ENCODE measurements at regions not wholly inside any gene's neighbourhood (a gene's known extent, or its start where the extent isn't known, plus 50 kb on each side); places are given as distances from the start of the nearest gene placed in this dataset.

DNA sequence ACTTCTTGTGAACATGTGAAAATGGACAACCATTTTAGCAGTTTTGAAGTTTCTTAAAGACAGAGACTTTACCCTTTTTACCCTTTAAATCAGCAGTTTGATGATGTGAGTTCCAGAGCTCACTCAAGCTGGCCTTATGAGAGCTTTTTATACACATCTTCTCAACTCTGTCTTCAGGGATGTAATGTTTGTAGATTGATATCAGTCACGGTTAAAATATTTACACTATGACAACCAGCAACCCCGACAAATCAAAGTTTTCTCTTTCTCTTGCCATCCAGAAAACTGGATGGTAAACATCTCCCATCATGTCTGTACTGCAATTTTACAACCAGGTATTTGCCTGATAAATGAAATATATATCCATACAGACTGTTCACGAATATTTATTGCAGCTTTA lies 233.4 kb upstream of the ST8SIA4 start:
- H3K4me2 ChIP-seq (ENCODE audit: insufficient read depth in 1 of 2, low read depth in 2 of 2, low read length in 2 of 2): no peak overlapping the region
- no peak overlapping the region for H3K14ac ChIP-seq (ENCODE audit: insufficient read length)
- H3K9ac ChIP-seq (replicated peaks in 1 of 4; ENCODE audit: extremely low read depth in 1 of 4, low read depth in 3 of 4, low read length in 3 of 4): no peak overlapping the region
- no peaks in the 10 kb centered on the region for H4K20me1 ChIP-seq (replicated peaks in 1 of 2; ENCODE audit: control insufficient read depth in 1 of 2, insufficient read depth in 2 of 2, low read length in 2 of 2)
- H4K91ac ChIP-seq (replicated peaks; ENCODE audit: insufficient read length, low read length): no peak overlapping the region
- no peak overlapping the region for H3K4me3 ChIP-seq (ENCODE audit: extremely low read depth in 1 of 4, insufficient read depth in 2 of 4, low read depth in 3 of 4, low read length in 4 of 4)
- H4K8ac ChIP-seq (ENCODE audit: extremely low read depth, insufficient read depth, low read length): no peak overlapping the region
- no peak overlapping the region for H3K56ac ChIP-seq (replicated peaks; ENCODE audit: insufficient read length, low read depth, low read length)
- no peak overlapping the region for H3K4ac ChIP-seq (replicated peaks; ENCODE audit: insufficient read length, low read depth, low read length)
- ChIA-PET CTCF (ENCODE audit: partially characterized antibody) (no interaction called here), POLR2A (ENCODE audit: partially characterized antibody) (no interaction called here)
- no peak overlapping the region for H2BK120ac ChIP-seq (replicated peaks; ENCODE audit: low read depth, low read length)
- H2AFZ ChIP-seq (ENCODE audit: low read length): no peak overlapping the region
- no peak for FAIRE-seq
- H4K5ac ChIP-seq (ENCODE audit: insufficient read length, low read depth, low read length): no peak overlapping the region
- no peaks in the 10 kb centered on the region for H3K27me3 ChIP-seq (replicated peaks in 1 of 4; ENCODE audit: control insufficient read depth in 3 of 4, extremely low read depth in 1 of 4, insufficient read depth in 3 of 4, low read length in 3 of 4)
- no peaks in the 10 kb centered on the region for H3K79me1 ChIP-seq (ENCODE audit: low read depth, low read length)
- H3K4me1 ChIP-seq (replicated peaks in 1 of 4; ENCODE audit: control insufficient read depth in 3 of 4, insufficient read depth in 4 of 4, low read length in 3 of 4): no peaks in the 10 kb centered on the region
- no peaks in the 10 kb centered on the region for H3K9me3 ChIP-seq (ENCODE audit: insufficient read depth in 2 of 2, low read depth in 1 of 2, low read length in 1 of 2)
- no peak overlapping the region for H2AK5ac ChIP-seq (ENCODE audit: low read depth, low read length)
- WGBS, 2 experiments (ENCODE audit: extremely low coverage in 1 of 2, insufficient coverage in 1 of 2, insufficient read length in 1 of 2, insufficient replicate concordance in 2 of 2, low coverage in 1 of 2, low lambda C conversion rate in 2 of 2, missing lambda C conversion rate in 1 of 2): 90% methylated on average over 3 of the region's 3 CpGs; no CpG with 5 or more reads in 1 of the 2 experiments
- DNase-seq (ENCODE audit: low read depth in 1 of 2, low spot score in 2 of 2): no peak
- no peak overlapping the region for H2BK20ac ChIP-seq (ENCODE audit: low read length)
- no peak overlapping the region for H2BK5ac ChIP-seq (ENCODE audit: low read depth, low read length)
- no peak overlapping the region for H3K27ac ChIP-seq (ENCODE audit: low read depth, low read length)
- H3K79me2 ChIP-seq (ENCODE audit: control insufficient read depth in 1 of 2, insufficient read depth in 2 of 2, low read length in 2 of 2): no peaks in the 10 kb centered on the region
- H2BK15ac ChIP-seq (ENCODE audit: low read length): no peak overlapping the region
- H3K36me3 ChIP-seq (ENCODE audit: control insufficient read depth in 2 of 4, insufficient read depth in 4 of 4, low read length in 3 of 4): no peaks in the 10 kb centered on the region
- H3K18ac ChIP-seq (ENCODE audit: extremely low read depth, low read length): no peak overlapping the region
- H3K23me2 ChIP-seq (ENCODE audit: low read depth, low read length): no peaks in the 10 kb centered on the region
- no peak overlapping the region for H3K23ac ChIP-seq (ENCODE audit: insufficient read length)
- no peak overlapping the region for H2BK12ac ChIP-seq (ENCODE audit: low read depth, low read length)
- no peak for TF ChIP-seq KDM1A (IDR thresholded peaks at IDR 0.05; ENCODE audit: borderline replicate concordance, low read length)
- no peak for TF ChIP-seq TAF7 (optimal IDR thresholded peaks at IDR 0.05; ENCODE audit: borderline replicate concordance, low read depth, low read length)
- TF ChIP-seq POU5F1 (IDR thresholded peaks at IDR 0.05; ENCODE audit: low read depth, low read length): no peak
- no peak for TF ChIP-seq JUND (IDR thresholded peaks at IDR 0.05; ENCODE audit: low read length)
- no peak for TF ChIP-seq POLR2A (IDR thresholded peaks at IDR 0.05; ENCODE audit: control extremely low read depth in 1 of 2, low read depth in 2 of 2, low read length in 2 of 2)
- no peak for TF ChIP-seq TBP (IDR thresholded peaks at IDR 0.05; ENCODE audit: low read depth, low read length)
- TF ChIP-seq RXRA (IDR thresholded peaks at IDR 0.05; ENCODE audit: insufficient read depth, low read depth, low read length): no peak
- TF ChIP-seq EP300 (IDR thresholded peaks at IDR 0.05; ENCODE audit: borderline replicate concordance in 1 of 2, low read depth in 2 of 2, low read length in 2 of 2): no peak
- TF ChIP-seq CEBPB (IDR thresholded peaks at IDR 0.05; ENCODE audit: low read depth, low read length): no peak
- TF ChIP-seq RNF2 (IDR thresholded peaks at IDR 0.05; ENCODE audit: borderline replicate concordance, low read depth, low read length, missing control alignments, poor library complexity, severe bottlenecking): no peak
- no peak for TF ChIP-seq KDM4A (IDR thresholded peaks at IDR 0.05; ENCODE audit: low read depth, low read length, severe bottlenecking)
- TF ChIP-seq TCF12 (IDR thresholded peaks at IDR 0.05; ENCODE audit: low read depth, low read length): no peak
- TF ChIP-seq SIN3A (conservative IDR thresholded peaks at IDR 0.05 in 1 of 2, IDR thresholded peaks at IDR 0.05 in 1 of 2; ENCODE audit: low read depth in 1 of 2, low read length in 2 of 2): no peak
- no peak for TF ChIP-seq TEAD4 (IDR thresholded peaks at IDR 0.05; ENCODE audit: low read depth, low read length)

All from H1 (cell line).